CD14-positive monocyte (primary cell): ENCODE measurements at regions not wholly inside any gene's neighbourhood (a gene's known extent, or its start where the extent isn't known, plus 50 kb on each side); places are given as distances from the start of the nearest gene placed in this dataset.
"Not testable (repeated sequence)": the region's sequence is repeated elsewhere in the genome, so short reads cannot be mapped to it uniquely, and the experiment has no call there.

Experiments used
- DNase-seq, 3 donors: peaks; one replicate each; pipeline ENCODE4 v3.0.0-alpha.2; 2011 to 2022
- H2AFZ ChIP-seq: 2 replicates; pipeline ENCODE4 v1.6.0; 2012; ENCODE audit warnings: mild to moderate bottlenecking, low read depth, low read length, inconsistent platforms; ENCODE audit not compliant: insufficient read depth, poor library complexity, severe bottlenecking
- H3K27ac ChIP-seq, 2 donors: 1 replicate in 1 of 2; 2 replicates in 1 of 2; pipeline ENCODE4 v1.5.1; 2012 to 2013; ENCODE audit warnings: low read length in 2 of 2, control low read depth in 1 of 2, inconsistent platforms in 1 of 2, low read depth in 1 of 2, mild to moderate bottlenecking in 1 of 2
- H3K27me3 ChIP-seq, 2 donors: one replicate each; pipeline versions ENCODE4 v1.6.0 to v1.6.1; 2011 to 2013; ENCODE audit warnings: low read length in 2 of 2; ENCODE audit not compliant: control insufficient read depth in 2 of 2, insufficient read depth in 2 of 2
- H3K36me3 ChIP-seq, 2 donors: replicated peaks in 1 of 2; 1 replicate in 1 of 2; 2 replicates in 1 of 2; pipeline versions ENCODE4 v1.5.1 to v1.6.1; 2012 to 2013; ENCODE audit warnings: low read length in 2 of 2, control low read depth in 1 of 2, inconsistent platforms in 1 of 2, mild to moderate bottlenecking in 1 of 2; ENCODE audit not compliant: insufficient read depth in 2 of 2, control insufficient read depth in 1 of 2
- H3K4me1 ChIP-seq, 2 donors: 1 replicate in 1 of 2; 2 replicates in 1 of 2; pipeline versions ENCODE4 v1.5.1 to v1.6.1; 2012 to 2013; ENCODE audit warnings: low read length in 2 of 2, control low read depth in 1 of 2, inconsistent platforms in 1 of 2, mild to moderate bottlenecking in 1 of 2, moderate library complexity in 1 of 2; ENCODE audit not compliant: insufficient read depth in 2 of 2, control insufficient read depth in 1 of 2
- H3K4me2 ChIP-seq: replicated peaks from 2 replicates; pipeline ENCODE3; 2012; ENCODE audit warnings: low read length, moderate library complexity, mild to moderate bottlenecking; ENCODE audit not compliant: poor library complexity, severe bottlenecking; ENCODE audit errors: extremely low read depth
- H3K4me3 ChIP-seq, 3 experiments: fragments of 200-600 bp in 1 of 3; sonication (generic) in 1 of 3; replicated peaks in 1 of 3; 1 replicate in 2 of 3; 2 replicates in 1 of 3; pipeline ENCODE4 v1.5.1; 2011 to 2013; ENCODE audit warnings: low read length in 3 of 3, mild to moderate bottlenecking in 3 of 3, control low read depth in 2 of 3, low read depth in 2 of 3, inconsistent platforms in 1 of 3, moderate library complexity in 1 of 3
- H3K79me2 ChIP-seq: 2 replicates; pipeline ENCODE4 v1.6.0; 2012; ENCODE audit warnings: mild to moderate bottlenecking, control low read depth, inconsistent platforms, low read length, moderate library complexity; ENCODE audit not compliant: insufficient read depth
- H3K9ac ChIP-seq: 2 replicates; pipeline ENCODE4 v1.6.0; 2017; ENCODE audit warnings: low read length, mild to moderate bottlenecking; ENCODE audit not compliant: insufficient read depth, poor library complexity, severe bottlenecking
- H3K9me3 ChIP-seq, 2 donors: replicated peaks in 1 of 2; 1 replicate in 1 of 2; 2 replicates in 1 of 2; pipeline versions ENCODE4 v1.5.1 to v1.6.1; 2012 to 2013; ENCODE audit warnings: low read length in 2 of 2, control low read depth in 1 of 2; ENCODE audit not compliant: control insufficient read depth in 1 of 2, insufficient read depth in 1 of 2
- H4K20me1 ChIP-seq: 2 replicates; pipeline ENCODE4 v1.6.0; 2012; ENCODE audit warnings: mild to moderate bottlenecking, low read length, control low read depth, moderate library complexity; ENCODE audit not compliant: insufficient read depth
- H3K27ac Mint-ChIP-seq, 7 donors: one replicate each; pipeline ENCODE4 v1.8.0; 2020; ENCODE audit warnings: mild to moderate bottlenecking in 7 of 7, mixed read lengths in 7 of 7, moderate library complexity in 6 of 7, inconsistent platforms in 2 of 7
- H3K27me3 Mint-ChIP-seq, 3 donors: one replicate each; pipeline ENCODE4 v1.8.0; 2021 to 2022; ENCODE audit warnings: low read depth in 3 of 3, mild to moderate bottlenecking in 3 of 3, mixed read lengths in 3 of 3, moderate library complexity in 3 of 3, inconsistent platforms in 1 of 3
- H3K36me3 Mint-ChIP-seq, 2 donors: one replicate each; pipeline ENCODE4 v1.8.0; 2020; ENCODE audit warnings: mixed read lengths in 2 of 2, inconsistent platforms in 1 of 2, mild to moderate bottlenecking in 1 of 2
- H3K4me1 Mint-ChIP-seq: one replicate; pipeline ENCODE4 v1.8.0; 2020; ENCODE audit warnings: mild to moderate bottlenecking, mixed read lengths
- H3K4me3 Mint-ChIP-seq, 2 donors: one replicate each; pipeline ENCODE4 v1.8.0; 2020; ENCODE audit warnings: mild to moderate bottlenecking in 2 of 2, mixed read lengths in 2 of 2, moderate library complexity in 1 of 2
- H3K9me3 Mint-ChIP-seq, 7 donors: one replicate each; pipeline ENCODE4 v1.8.0; 2020 to 2022; ENCODE audit warnings: mixed read lengths in 7 of 7, mild to moderate bottlenecking in 6 of 7, moderate library complexity in 6 of 7, inconsistent platforms in 2 of 7
- WGBS: methylation state at CpG from one replicate; pipeline ENCODE4 v1.1.5; 2013; ENCODE audit warnings: missing lambda C conversion rate; ENCODE audit not compliant: insufficient coverage; 5-methylcytosine and 5-hydroxymethylcytosine counted together
- intact Hi-C, 2 donors: fragments of 100-400 bp; cut with micrococcal nuclease; formaldehyde crosslinking; loops; one replicate each; pipeline versions ENCODE4 v1.15.0 to v1.15.1; 2023
- TF ChIP-seq, protein P1 (sequence below): fragments of 200-600 bp; IDR thresholded peaks from one replicate; pipeline ENCODE4 v1.8.0; 2022; ENCODE audit warnings: antibody characterized with exemption, mild to moderate bottlenecking

DNA sequence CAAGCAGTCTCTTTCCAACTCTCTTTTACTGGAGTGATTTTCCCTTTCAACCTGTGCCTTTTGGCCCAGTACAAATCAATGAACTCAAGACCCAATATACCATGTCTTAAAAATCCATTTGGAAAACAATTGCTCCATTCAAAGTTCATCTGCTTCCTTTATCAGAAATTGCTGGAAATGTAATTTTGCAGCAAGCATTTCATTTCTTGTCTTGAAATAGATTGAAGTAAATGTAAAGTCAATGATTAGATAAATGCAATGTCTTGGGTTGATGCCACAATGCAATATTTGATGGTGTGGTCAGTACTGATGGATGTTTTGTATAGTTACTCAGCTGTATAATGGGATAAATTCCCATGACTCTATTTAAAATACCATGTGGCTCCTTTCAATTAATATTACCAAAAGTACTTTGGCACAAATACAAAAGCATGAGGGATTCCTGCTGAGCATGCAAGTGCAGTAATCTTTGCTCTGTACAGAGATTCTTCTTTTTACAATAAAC is 707.7 kb upstream of the NOVA1 start:
- H3K9ac ChIP-seq: no peak overlapping the region
- H4K20me1 ChIP-seq: no peaks in the 10 kb centered on the region
- H3K4me3 Mint-ChIP-seq: no peak overlapping the region
- peaks cover 0 to 11% (median 4%) of the 10 kb centered on the region in 7 donors for H3K9me3 Mint-ChIP-seq
- no peak overlapping the region for H3K4me2 ChIP-seq
- H3K27ac Mint-ChIP-seq: no peak overlapping the region
- TF ChIP-seq, protein P1, sequence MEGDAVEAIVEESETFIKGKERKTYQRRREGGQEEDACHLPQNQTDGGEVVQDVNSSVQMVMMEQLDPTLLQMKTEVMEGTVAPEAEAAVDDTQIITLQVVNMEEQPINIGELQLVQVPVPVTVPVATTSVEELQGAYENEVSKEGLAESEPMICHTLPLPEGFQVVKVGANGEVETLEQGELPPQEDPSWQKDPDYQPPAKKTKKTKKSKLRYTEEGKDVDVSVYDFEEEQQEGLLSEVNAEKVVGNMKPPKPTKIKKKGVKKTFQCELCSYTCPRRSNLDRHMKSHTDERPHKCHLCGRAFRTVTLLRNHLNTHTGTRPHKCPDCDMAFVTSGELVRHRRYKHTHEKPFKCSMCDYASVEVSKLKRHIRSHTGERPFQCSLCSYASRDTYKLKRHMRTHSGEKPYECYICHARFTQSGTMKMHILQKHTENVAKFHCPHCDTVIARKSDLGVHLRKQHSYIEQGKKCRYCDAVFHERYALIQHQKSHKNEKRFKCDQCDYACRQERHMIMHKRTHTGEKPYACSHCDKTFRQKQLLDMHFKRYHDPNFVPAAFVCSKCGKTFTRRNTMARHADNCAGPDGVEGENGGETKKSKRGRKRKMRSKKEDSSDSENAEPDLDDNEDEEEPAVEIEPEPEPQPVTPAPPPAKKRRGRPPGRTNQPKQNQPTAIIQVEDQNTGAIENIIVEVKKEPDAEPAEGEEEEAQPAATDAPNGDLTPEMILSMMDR: no peak
- no peak overlapping the region for H2AFZ ChIP-seq
- intact Hi-C loops: no loop called here
- H3K4me1 ChIP-seq: no peaks in the 10 kb centered on the region
- no peak overlapping the region for H3K27ac ChIP-seq
- no peaks in the 10 kb centered on the region for H3K36me3 ChIP-seq
- no peaks in the 10 kb centered on the region for H3K27me3 ChIP-seq
- no peaks in the 10 kb centered on the region for H3K36me3 Mint-ChIP-seq
- H3K4me3 ChIP-seq: no peak overlapping the region
- no peaks in the 10 kb centered on the region for H3K27me3 Mint-ChIP-seq
- DNase-seq: no peak
- no peaks in the 10 kb centered on the region for H3K4me1 Mint-ChIP-seq
- H3K79me2 ChIP-seq: no peaks in the 10 kb centered on the region
- peaks cover 0 to 10% of the 10 kb centered on the region in 2 donors for H3K9me3 ChIP-seq

DNA sequence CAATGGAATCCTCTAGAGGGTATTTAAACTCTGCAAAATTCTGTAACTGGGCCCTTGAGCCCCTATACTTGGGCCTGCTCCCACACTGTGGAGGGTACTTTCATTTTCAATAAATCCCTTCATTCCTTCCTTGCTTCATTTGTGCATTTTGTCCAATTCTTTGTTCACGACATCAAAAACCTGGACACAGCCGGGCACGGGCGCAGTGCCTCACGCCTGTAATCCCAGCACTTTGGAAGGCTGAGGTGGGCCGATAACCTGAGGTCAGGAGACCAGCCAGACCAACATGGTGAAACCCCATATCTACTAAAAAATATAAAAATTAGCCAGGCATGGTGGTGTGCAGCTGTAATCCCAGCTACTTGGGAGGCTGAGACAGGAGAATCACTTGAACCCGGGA is 714.9 kb upstream of the NOVA1 start:
- H3K79me2 ChIP-seq, DNase-seq, H3K4me2 ChIP-seq, H3K9ac ChIP-seq, H3K4me1 ChIP-seq, H4K20me1 ChIP-seq, H3K27me3 ChIP-seq, H2AFZ ChIP-seq, H3K4me1 Mint-ChIP-seq, H3K9me3 Mint-ChIP-seq, intact Hi-C loops, H3K27ac Mint-ChIP-seq, H3K27ac ChIP-seq, H3K4me3 ChIP-seq, H3K27me3 Mint-ChIP-seq, H3K36me3 ChIP-seq, H3K4me3 Mint-ChIP-seq, H3K9me3 ChIP-seq, H3K36me3 Mint-ChIP-seq: not testable (repeated sequence)
- 83% methylated on average over 1 of the region's 7 CpGs for WGBS
